Activated CD4-positive, alpha-beta memory T cell treated with anti-CD3 and anti-CD28 coated beads for 36 hours (primary cell): ENCODE measurements at regions not wholly inside any gene's neighbourhood (a gene's known extent, or its start where the extent isn't known, plus 50 kb on each side); places are given as distances from the start of the nearest gene placed in this dataset.

Source experiments
- CTCF ChIA-PET: fragments of 350-600 bp; sonication (Branson Sonifier 250); formaldehyde crosslinking; loops from one replicate; lab custom pipeline; 2021; ENCODE audit warnings: antibody characterized with exemption, inconsistent platforms; lab: Charles Lee
- POLR2A ChIA-PET: fragments of 350-600 bp; sonication (Branson Sonifier 250); formaldehyde crosslinking; loops from one replicate; lab custom pipeline; 2021; ENCODE audit warnings: antibody characterized with exemption; lab: Charles Lee
- DNase-seq: peaks from one replicate; pipeline ENCODE4 v3.0.0-alpha.2; 2020
- H3K27ac Mint-ChIP-seq: one replicate; pipeline ENCODE4 v1.8.0; 2021; ENCODE audit warnings: mixed read lengths
- H3K27me3 Mint-ChIP-seq: one replicate; pipeline ENCODE4 v1.8.0; 2021; ENCODE audit warnings: mixed read lengths
- H3K36me3 Mint-ChIP-seq: one replicate; pipeline ENCODE4 v1.8.0; 2021; ENCODE audit warnings: mixed read lengths
- H3K4me1 Mint-ChIP-seq: one replicate; pipeline ENCODE4 v1.8.0; 2021; ENCODE audit warnings: low read depth, mixed read lengths
- H3K4me3 Mint-ChIP-seq: one replicate; pipeline ENCODE4 v1.8.0; 2021; ENCODE audit warnings: mild to moderate bottlenecking, mixed read lengths
- H3K9me3 Mint-ChIP-seq: one replicate; pipeline ENCODE4 v1.8.0; 2021; ENCODE audit warnings: mixed read lengths
- intact Hi-C: fragments of 100-400 bp; cut with micrococcal nuclease; formaldehyde crosslinking; loops from one replicate; pipeline ENCODE4 v1.15.1; 2023

DNA sequence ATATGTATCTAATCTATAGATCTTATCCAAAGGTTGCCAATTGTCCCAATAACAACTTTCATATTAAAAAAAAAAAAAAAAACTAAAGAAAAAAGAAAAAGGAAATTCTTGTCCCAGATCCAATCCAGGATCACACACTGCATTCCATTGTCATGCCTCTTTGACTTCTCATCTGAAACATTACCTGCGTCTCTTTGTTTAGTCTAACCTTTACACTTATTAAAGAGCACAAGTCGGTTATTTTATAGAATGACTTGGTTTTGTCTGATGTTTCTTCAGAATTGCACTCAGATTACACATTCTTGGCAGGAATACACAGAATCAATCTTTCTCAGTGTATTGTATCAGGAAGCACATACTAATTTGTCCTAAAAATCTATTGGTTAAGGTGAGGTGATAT is 392.5 kb upstream of the KLHL29 start:
- Mint-ChIP-seq H3K27ac (no peak overlapping the region), H3K4me1 (no peaks in the 10 kb centered on the region), H3K36me3 (no peaks in the 10 kb centered on the region), H3K27me3 (no peaks in the 10 kb centered on the region), H3K9me3 (no peaks in the 10 kb centered on the region), H3K4me3 (no peak overlapping the region)
- DNase-seq = no peak
- ChIA-PET CTCF (no interaction called here), POLR2A (no interaction called here)
- intact Hi-C loops = no loop called here

DNA sequence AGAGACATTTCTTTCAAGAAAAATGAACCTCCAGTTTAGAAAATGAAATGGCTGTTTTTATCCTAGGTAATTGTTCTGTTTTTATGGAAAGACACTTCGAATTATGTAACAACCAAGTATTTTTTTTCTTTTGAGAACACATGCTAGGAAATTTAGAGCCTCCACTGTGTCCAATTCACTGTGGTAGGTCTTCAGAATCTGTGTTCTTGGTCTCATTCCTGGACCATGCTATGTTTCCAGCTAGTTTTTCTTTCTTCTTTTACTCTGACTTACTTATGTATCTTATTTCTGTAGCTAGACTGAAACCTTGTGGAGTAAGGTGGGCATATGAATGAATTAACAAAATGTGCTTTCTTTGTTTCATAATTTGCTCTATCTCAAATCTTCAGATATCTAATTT is 391.7 kb upstream of the KLHL29 start:
- intact Hi-C loops = no loop called here
- H3K27ac Mint-ChIP-seq = no peak overlapping the region
- POLR2A ChIA-PET = no interaction called here

DNA sequence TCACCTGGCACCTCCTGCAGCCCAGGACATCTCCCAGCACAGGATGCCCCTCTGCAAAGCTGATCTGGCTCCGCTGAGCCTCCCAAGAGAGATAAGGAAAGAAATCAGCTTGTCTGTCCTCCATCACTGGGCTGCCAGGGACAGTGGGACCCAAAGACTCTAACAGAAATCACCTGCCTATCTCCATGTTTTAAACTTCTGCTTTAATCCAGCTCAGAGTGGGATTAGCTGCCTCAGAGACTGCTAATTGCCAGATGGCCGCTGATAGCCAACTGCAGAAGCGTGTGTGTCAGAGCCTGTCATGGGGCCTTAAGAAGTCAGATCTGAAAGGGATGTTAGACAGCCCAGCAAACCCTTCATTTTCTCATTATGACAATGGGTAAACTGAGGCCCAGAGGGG is 389.4 kb upstream of the KLHL29 start:
- ChIA-PET CTCF (no interaction called here), POLR2A (no interaction called here)
- Mint-ChIP-seq H3K27me3 (no peaks in the 10 kb centered on the region), H3K27ac (no peak overlapping the region), H3K4me1 (no peaks in the 10 kb centered on the region), H3K9me3 (no peaks in the 10 kb centered on the region), H3K36me3 (no peaks in the 10 kb centered on the region), H3K4me3 (no peak overlapping the region)
- no peak for DNase-seq
- intact Hi-C loops = no loop called here

More for the DNA sequence above, 391.7 kb upstream of the KLHL29 start:
- Mint-ChIP-seq H3K27me3 (no peaks in the 10 kb centered on the region), H3K36me3 (no peaks in the 10 kb centered on the region), H3K4me1 (no peaks in the 10 kb centered on the region), H3K4me3 (no peak overlapping the region), H3K9me3 (no peaks in the 10 kb centered on the region)
- CTCF ChIA-PET = no interaction called here
- DNase-seq = no peak

DNA sequence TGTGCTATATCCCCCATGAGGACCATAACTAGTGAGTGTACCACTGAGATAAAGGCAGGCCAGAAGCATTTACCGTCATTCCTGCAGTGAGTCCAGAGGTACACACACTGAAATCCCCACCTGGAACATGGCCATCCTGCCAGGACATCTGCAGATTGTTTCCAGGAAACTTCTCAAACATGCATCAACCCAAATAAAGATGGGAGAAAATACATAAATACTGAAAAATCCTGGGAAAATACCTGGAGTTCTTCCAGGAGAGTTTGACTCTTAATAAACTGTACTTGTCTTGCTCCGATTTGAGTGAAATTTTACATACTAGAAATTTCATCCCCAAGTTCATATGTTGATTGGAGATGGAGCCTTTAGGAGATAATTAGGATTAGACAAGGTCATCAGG is 388.1 kb upstream of the KLHL29 start:
- H3K27ac Mint-ChIP-seq = no peak overlapping the region
- POLR2A ChIA-PET = no interaction called here
- no peaks in the 10 kb centered on the region for H3K27me3 Mint-ChIP-seq
- CTCF ChIA-PET = no interaction called here
- no peaks in the 10 kb centered on the region for H3K9me3 Mint-ChIP-seq
- no peak overlapping the region for H3K4me3 Mint-ChIP-seq
- intact Hi-C loops = no loop called here
- H3K36me3 Mint-ChIP-seq = no peaks in the 10 kb centered on the region
- no peak for DNase-seq
- no peaks in the 10 kb centered on the region for H3K4me1 Mint-ChIP-seq

DNA sequence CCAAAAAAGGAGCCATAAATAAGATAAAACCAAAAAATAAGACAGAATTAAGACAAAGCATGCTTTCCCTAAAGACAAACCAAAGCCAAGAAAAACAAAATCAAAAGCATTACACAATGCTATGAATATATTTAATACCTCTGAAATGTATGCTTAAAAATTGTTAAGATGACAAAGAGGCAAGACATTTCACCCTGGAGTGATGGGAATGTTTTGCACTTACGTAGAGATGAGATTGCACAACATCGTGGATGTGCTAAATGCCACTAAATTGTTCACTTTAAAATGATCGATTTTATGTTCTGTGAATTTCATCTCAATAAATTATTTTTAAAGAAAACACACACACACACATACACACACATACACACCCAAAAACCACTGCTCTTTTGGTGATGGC is 386.6 kb upstream of the KLHL29 start:
- POLR2A ChIA-PET = no interaction called here
- intact Hi-C loops = no loop called here
- no peak for DNase-seq
- no peak overlapping the region for H3K27ac Mint-ChIP-seq
- no peaks in the 10 kb centered on the region for H3K4me1 Mint-ChIP-seq
- CTCF ChIA-PET = no interaction called here
- no peaks in the 10 kb centered on the region for H3K27me3 Mint-ChIP-seq
- H3K9me3 Mint-ChIP-seq = no peaks in the 10 kb centered on the region
- no peak overlapping the region for H3K4me3 Mint-ChIP-seq
- no peaks in the 10 kb centered on the region for H3K36me3 Mint-ChIP-seq

DNA sequence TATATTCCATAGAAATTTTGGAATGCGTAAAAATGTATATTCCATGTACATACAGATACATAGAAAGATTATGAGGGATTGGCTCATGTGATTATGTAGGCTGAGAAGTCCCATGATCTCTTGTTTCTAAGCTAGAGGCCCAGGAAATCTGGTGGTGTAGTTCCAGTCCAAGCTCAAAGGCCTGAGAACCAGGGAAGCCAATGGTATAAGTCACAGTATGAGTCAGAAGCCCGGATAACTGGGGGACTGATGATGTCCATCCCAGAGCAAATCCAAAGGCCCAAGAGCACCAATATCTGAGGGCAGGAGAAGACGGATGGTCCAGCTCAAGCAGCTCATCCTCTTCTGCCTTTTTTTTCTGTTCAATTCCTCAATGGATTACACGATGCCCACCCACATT is 385.0 kb upstream of the KLHL29 start:
- ChIA-PET CTCF (no interaction called here), POLR2A (no interaction called here)
- Mint-ChIP-seq H3K27me3 (no peaks in the 10 kb centered on the region), H3K4me1 (no peaks in the 10 kb centered on the region), H3K9me3 (no peaks in the 10 kb centered on the region), H3K27ac (no peak overlapping the region), H3K4me3 (no peak overlapping the region), H3K36me3 (no peaks in the 10 kb centered on the region)
- intact Hi-C loops = no loop called here
- no peak for DNase-seq

DNA sequence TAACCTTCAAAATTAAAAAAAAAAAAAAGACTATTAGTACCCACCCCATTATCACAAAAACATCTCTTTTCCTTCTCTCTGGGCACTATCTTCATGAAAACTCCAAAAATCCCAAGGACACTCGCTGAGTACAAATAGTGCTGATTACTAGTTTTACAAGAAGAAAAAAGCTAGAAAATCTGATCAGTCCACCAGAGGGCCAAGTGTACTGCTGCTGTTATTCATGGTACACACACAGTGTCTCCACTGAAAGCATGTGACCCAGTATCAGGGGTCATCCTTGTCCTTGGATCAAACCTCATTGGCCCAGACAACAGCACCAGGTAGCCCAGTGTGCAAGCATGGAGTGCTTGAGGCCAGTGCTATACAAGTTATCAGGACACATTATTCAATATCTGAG is 382.7 kb upstream of the KLHL29 start:
- no peaks in the 10 kb centered on the region for H3K4me1 Mint-ChIP-seq
- POLR2A ChIA-PET = no interaction called here
- H3K27me3 Mint-ChIP-seq = no peaks in the 10 kb centered on the region
- no peak for DNase-seq
- intact Hi-C loops = no loop called here
- CTCF ChIA-PET = no interaction called here
- H3K36me3 Mint-ChIP-seq = no peaks in the 10 kb centered on the region
- no peak overlapping the region for H3K27ac Mint-ChIP-seq
- H3K9me3 Mint-ChIP-seq = no peaks in the 10 kb centered on the region
- H3K4me3 Mint-ChIP-seq = no peak overlapping the region

DNA sequence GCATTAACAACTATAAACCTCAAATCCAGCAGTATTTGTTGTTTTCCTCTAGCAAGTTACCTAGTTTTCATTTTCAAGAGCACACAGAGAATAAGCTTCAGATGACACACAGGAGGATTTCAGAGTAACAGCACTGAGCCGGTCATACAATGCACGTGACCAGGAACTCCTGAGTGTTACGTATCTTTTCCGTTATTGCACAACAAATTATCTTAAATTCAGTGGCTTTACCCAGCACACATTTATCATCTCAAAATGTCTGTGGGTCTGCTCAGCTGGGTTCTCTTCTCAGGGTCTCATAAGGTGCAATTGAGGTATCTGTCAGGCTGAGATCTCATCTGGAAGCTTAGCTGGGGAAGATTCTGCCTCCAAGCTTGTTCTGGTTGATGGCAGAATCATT is 379.5 kb upstream of the KLHL29 start:
- Mint-ChIP-seq H3K27ac (no peak overlapping the region), H3K36me3 (no peaks in the 10 kb centered on the region), H3K4me3 (no peak overlapping the region), H3K4me1 (no peaks in the 10 kb centered on the region), H3K27me3 (no peaks in the 10 kb centered on the region), H3K9me3 (no peaks in the 10 kb centered on the region)
- no peak for DNase-seq
- intact Hi-C loops = no loop called here
- CTCF ChIA-PET = no interaction called here
- POLR2A ChIA-PET = no interaction called here

DNA sequence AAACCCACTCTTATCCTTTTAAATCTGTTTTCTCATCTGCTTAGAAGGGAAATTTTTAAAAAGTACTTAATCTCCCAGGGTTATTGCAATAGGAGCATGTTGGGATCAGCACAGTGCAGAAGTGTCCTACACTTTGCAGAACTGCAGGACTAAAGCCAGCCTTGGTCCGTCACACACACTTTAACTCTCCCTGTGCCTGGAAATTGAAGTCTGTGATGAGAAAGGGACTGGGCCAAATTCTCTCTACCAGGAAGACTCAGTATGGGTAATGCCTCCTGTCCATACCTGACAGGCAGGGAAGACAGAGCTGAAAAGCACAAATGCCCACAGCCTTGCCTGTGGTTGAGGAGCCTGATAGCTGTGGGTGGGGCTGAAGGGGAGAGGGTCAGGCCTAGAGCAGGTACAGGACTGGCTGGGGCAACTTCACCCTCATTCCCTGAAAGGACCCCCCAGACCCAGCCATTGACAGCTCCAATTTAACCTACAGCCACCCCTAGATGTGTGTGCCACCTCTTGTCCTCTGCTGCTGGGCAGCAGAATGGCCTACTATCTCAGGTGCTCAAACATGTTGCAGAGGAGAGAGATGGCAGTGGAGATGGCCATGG is 377.2 kb upstream of the KLHL29 start:
- CTCF ChIA-PET = no interaction called here
- H3K27ac Mint-ChIP-seq = no peak overlapping the region
- H3K36me3 Mint-ChIP-seq = no peaks in the 10 kb centered on the region
- no peak for DNase-seq
- no peak overlapping the region for H3K4me3 Mint-ChIP-seq
- H3K9me3 Mint-ChIP-seq = no peaks in the 10 kb centered on the region
- POLR2A ChIA-PET = no interaction called here
- no peaks in the 10 kb centered on the region for H3K4me1 Mint-ChIP-seq
- intact Hi-C loops = no loop called here
- no peaks in the 10 kb centered on the region for H3K27me3 Mint-ChIP-seq

DNA sequence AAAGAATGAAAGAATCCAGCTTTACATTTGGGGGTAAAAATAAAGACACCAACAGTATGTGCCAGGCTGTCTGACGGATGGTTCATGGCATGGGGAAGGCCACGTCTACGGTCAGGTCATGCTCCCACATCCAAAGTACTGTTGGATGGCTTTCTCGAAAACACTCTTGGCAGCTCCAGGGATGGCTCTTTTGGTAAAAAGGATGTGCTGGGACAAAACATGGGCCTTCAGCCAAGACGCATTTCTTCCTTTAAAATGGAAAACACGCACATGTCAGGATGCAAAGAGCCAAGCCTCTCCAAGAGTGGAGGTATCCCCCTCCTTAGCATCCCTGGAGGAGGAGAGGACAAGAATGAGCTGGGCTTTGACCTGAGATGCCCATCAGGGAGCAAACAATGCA is 376.5 kb upstream of the KLHL29 start:
- ChIA-PET CTCF (no interaction called here), POLR2A (no interaction called here)
- Mint-ChIP-seq H3K4me3 (no peak overlapping the region), H3K27ac (no peak overlapping the region), H3K36me3 (no peaks in the 10 kb centered on the region), H3K27me3 (no peaks in the 10 kb centered on the region), H3K9me3 (no peaks in the 10 kb centered on the region), H3K4me1 (no peaks in the 10 kb centered on the region)
- intact Hi-C loops = no loop called here
- DNase-seq = no peak

DNA sequence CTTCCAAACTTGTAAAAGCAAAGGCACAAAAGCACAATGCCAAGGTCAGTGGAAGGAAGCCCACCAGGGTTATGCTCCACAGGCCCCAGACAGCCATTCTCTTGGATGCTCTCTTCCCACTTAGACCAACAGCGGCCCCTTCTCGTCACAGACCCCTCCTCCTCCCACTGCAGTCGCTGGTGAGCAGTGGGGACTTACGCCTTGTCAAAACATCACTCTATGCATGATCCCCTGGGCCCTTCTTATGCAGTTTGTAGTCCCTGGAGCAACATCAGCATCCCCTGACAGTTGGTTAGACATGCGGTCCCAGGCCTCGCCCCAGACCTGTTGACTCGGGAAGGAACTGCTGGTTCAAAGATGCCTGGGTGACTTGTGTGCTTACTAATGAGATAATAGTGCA is 376.0 kb upstream of the KLHL29 start:
- Mint-ChIP-seq H3K4me3 (no peak overlapping the region), H3K27me3 (no peaks in the 10 kb centered on the region), H3K36me3 (no peaks in the 10 kb centered on the region), H3K27ac (no peak overlapping the region), H3K9me3 (no peaks in the 10 kb centered on the region), H3K4me1 (no peaks in the 10 kb centered on the region)
- POLR2A ChIA-PET = no interaction called here
- intact Hi-C loops = no loop called here
- CTCF ChIA-PET = no interaction called here
- DNase-seq = no peak

DNA sequence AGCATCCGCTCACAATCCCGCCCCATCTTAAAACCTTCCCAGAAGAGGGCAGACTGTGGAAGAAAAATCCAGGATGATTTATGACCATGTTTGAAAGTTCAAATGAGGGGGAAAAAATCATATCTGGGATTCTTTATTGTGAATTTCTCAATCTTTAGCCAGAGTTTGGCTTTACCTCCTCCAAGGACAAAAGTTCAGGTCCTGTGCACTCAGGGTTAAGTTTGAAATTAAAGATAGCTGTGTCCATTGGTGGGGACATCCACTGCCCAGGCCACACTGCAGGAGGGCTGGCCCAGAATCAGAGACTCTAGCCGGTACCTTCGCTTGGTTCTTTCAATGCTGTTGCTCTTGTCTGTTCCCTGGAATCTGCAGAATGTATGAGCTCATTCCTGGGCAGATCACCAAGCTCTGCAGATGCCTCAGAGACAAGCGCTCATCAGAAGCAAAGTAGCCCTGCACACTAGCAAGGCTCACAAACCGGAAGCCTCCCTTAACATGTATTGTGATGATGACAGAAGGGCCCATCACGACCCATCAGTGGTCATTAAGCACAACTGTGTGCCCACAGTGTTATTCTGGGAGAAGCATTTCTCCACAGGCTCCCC is 375.3 kb upstream of the KLHL29 start:
- no peak overlapping the region for H3K4me3 Mint-ChIP-seq
- no peaks in the 10 kb centered on the region for H3K4me1 Mint-ChIP-seq
- CTCF ChIA-PET = no interaction called here
- intact Hi-C loops = no loop called here
- no peaks in the 10 kb centered on the region for H3K9me3 Mint-ChIP-seq
- H3K27ac Mint-ChIP-seq = no peak overlapping the region
- no peaks in the 10 kb centered on the region for H3K27me3 Mint-ChIP-seq
- POLR2A ChIA-PET = no interaction called here
- H3K36me3 Mint-ChIP-seq = no peaks in the 10 kb centered on the region
- DNase-seq = no peak

DNA sequence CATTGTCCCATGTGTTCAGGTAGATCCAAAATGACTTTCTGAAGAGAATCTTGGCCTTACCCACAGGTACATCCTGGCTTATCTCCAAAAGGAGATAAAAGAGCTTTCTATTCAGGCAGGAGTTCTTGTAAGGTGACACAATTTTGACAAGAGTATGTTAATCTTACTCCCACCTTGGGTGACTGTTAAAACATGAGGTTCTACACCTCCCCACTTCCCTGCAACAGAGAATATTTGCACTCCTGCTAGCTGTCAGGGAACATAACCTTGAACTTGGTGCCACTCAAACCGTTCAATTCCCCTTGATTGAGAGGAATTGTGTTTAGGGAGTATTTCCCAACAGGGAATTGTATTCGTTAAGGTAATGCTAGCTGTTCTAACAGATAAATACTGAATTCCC is 372.5 kb upstream of the KLHL29 start:
- ChIA-PET POLR2A (no interaction called here), CTCF (no interaction called here)
- Mint-ChIP-seq H3K9me3 (no peaks in the 10 kb centered on the region), H3K27me3 (no peaks in the 10 kb centered on the region), H3K27ac (no peak overlapping the region), H3K4me1 (no peaks in the 10 kb centered on the region), H3K36me3 (no peaks in the 10 kb centered on the region), H3K4me3 (no peak overlapping the region)
- intact Hi-C loops = no loop called here
- DNase-seq = no peak
